ENCODE measurements at regions not wholly inside any gene's neighbourhood (a gene's known extent, or its start where the extent isn't known, plus 50 kb on each side); places are given as distances from the start of the nearest gene placed in this dataset.

DNA sequence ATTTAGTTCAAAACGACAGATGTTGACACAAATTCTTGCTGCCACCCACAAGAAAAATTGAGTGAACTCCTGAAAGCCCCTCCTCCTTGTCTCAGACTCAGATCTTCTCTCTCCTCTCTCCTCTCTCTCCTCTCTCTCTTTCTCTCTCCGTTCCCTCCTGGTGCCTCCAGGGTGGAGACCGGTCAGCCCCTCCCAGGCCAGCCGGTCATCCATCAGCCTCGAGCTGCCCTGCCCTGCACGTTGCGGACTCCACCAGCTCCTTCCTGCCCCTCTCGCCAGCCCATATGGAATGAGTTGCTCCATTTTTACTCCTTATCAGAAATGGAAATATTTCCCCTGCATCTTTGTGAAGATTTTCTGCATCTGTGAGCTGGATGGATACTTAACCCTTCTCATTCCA is 103.8 kb downstream of the TBX5 start:
- TF ChIP-seq, protein P1, sequence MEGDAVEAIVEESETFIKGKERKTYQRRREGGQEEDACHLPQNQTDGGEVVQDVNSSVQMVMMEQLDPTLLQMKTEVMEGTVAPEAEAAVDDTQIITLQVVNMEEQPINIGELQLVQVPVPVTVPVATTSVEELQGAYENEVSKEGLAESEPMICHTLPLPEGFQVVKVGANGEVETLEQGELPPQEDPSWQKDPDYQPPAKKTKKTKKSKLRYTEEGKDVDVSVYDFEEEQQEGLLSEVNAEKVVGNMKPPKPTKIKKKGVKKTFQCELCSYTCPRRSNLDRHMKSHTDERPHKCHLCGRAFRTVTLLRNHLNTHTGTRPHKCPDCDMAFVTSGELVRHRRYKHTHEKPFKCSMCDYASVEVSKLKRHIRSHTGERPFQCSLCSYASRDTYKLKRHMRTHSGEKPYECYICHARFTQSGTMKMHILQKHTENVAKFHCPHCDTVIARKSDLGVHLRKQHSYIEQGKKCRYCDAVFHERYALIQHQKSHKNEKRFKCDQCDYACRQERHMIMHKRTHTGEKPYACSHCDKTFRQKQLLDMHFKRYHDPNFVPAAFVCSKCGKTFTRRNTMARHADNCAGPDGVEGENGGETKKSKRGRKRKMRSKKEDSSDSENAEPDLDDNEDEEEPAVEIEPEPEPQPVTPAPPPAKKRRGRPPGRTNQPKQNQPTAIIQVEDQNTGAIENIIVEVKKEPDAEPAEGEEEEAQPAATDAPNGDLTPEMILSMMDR (conservative IDR thresholded peaks at IDR 0.05; ENCODE audit: low read depth, low read length) = no peak
- TF ChIP-seq EZH2 (IDR thresholded peaks at IDR 0.05; ENCODE audit: borderline replicate concordance, low read depth, low read length, poor library complexity, severe bottlenecking) = no peak

Data from A673 (cell line).